Posterior vena cava (tissue), 2 donors: ENCODE measurements at regions not wholly inside any gene's neighbourhood (a gene's known extent, or its start where the extent isn't known, plus 50 kb on each side); places are given as distances from the start of the nearest gene placed in this dataset.
"Not testable (repeated sequence)": the region's sequence is repeated elsewhere in the genome, so short reads cannot be mapped to it uniquely, and the experiment has no call there.

Experiments
- DNase-seq: peaks from one replicate; pipeline ENCODE4 v3.0.0-alpha.2; 2020; ENCODE audit warnings: low spot score
- intact Hi-C, 2 donors: fragments of 100-400 bp; cut with DNase I; formaldehyde crosslinking; loops; one replicate each; pipeline versions ENCODE4 v1.14.1 to v1.14.2; 2022 to 2023
- donor health status: DM: yes; HTN: yes; CAD: no.
- donor health status: DM: yes; HTN: yes; CAD: no.

DNA sequence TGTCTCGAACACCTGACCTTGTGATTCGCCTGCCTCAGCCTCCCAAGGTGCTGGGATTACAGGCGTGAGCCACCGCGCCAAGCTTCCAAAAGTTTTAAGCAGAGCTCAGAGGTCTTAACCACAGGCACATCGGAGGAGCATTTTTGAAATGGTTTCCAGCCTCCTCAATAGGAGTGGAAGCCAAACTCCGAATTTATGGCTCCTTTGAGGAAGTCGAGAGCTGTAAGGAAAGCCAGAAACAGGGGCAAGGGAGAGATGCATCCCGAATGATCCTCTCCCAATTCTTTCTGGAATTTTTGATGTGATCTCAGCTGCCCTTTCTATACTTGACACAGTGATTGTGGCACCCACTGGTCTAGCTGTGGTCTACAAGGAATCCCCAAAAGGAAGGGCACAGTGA lies 313.6 kb upstream of the FRG2C start:
- DNase-seq, intact Hi-C loops: not testable (repeated sequence)

DNA sequence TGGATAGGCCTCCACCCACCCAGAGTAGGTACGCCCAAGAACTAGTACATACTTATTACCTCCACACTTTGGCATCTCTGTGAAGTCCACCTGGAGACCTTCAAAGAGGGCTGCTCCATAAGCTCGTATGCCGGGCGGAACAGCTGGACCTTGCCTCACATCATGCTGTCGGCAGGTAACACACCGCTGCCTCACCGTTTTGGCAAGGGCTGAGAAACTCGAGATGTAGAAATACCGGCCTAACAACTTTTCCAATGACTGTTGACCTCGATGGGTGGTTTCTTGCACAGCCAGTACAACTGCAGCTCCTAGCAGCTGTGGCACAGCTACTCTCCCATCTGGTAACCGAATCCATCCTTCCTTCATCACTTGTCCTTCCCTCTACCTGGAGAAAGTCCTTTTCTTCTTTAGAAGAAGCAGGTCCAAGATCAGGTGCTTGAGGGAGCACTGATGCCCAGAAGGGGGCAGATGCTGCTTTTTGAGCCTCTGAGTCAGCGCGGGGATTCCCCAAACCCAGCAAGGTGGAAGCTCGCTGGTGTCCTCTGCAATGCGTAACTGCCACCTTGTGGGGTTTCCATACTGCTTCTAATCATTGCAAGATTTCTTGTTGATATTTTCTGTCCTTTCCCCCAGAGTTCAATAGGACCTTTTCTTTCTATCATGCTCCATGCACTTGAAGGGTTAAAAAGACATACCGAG lies 301.9 kb upstream of the FRG2C start:
- intact Hi-C loops, DNase-seq: not testable (repeated sequence)

DNA sequence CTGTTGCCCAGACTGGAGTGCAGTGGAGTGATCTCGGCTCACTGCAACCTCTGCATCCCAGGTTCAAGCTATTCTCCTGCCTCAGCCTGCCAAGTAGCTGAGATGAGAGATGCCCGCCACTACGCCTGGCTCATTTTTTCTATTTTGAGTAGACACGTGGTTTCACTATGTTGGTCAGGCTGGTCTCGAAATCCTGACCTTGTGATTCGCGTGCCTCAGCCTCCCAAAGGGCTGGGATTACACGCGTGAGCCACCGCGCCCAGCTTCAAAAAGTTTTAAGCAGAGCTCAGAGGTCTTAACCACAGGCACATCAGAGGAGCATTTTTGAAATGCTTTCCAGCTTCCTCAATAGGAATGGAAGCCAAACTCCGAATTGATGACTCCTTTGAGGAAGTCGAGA lies 291.2 kb upstream of the FRG2C start:
- DNase-seq, intact Hi-C loops: not testable (repeated sequence)

DNA sequence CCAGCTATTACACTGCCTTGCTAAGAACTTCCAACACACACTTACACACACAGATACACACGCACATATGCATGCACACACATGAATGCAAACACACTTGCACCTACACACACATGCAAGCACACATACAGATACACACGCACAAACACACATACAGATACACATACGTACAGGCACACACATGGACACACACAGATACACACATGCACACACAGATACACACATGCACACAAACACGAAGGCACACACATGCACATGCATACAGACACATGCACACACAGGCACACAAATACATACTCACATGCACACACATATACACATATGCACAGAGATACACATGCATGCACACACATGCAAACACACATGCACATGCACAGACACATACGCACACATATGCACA lies 284.3 kb upstream of the FRG2C start:
- intact Hi-C loops, DNase-seq: not testable (repeated sequence)

DNA sequence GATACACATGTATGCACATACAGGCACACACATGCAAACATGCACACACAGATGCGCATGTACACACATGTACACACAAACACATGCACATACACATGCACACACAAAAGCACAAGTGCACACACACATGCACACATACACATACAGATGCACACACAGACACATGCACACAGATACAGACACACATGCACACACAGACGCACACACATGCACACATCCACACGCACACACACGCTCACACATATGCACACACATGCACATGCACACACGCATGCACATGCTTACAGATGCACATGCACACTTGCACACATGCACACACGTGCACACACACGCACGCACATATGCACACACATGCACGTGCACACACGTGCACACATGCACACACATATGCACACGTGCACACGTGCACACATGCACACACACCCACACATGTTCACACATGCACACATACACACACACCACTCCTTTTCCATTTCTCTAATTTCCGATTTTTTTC lies 283.8 kb upstream of the FRG2C start:
- intact Hi-C loops = no loop called here
- no peak for DNase-seq

DNA sequence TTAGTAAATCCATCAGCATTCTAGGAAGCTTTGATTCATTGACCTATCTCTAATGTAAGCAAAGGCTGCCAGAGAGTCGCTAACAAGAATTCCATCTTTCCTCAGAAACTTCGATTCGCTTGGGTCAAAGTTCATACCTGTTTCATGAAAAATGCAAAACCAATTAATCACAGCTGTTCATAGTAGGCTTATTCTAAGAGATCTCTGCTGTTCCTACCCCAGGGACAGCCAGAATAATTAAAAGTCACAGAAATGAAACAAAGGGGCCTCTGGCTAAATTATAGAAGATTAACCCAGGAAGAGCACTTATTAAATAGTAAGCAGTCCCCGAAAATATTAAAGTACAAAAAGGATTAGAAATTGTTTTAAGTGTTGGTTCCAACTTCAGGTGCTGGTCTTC lies 280.1 kb upstream of the FRG2C start:
- DNase-seq = not testable (repeated sequence)

DNA sequence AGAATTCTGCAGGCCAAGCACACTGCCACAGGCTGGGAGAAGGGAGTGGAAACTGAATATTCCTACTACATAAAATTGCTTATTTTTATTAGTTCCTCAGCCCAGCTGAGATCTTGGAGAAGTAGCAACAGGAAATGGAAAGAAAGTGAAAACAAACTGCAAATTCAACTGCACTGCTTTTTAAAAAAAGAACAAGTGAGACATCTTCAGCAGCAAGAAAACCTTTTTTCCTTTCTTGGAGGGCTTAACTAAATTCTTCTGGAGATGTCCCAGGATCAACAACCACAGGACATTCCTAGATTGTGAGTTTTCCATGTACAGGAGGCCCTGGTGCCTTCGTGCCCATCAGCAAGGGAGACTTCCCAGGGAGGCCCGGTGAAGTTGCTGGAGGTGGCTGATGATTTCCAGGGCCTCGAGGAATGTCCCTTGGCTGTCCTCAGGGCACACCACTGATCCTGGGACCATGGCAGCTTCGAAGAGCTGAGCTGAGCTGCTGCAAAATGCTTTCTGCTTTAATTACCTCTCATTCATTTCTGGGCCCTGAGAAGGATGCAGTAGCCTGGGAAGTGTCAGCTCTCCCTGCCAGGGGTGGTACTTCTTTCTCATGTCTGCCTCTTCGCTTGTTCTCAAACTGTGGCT lies 275.5 kb upstream of the FRG2C start:
- DNase-seq = not testable (repeated sequence)

More for the DNA sequence above, 280.1 kb upstream of the FRG2C start:
- intact Hi-C loops = not testable (repeated sequence)

DNA sequence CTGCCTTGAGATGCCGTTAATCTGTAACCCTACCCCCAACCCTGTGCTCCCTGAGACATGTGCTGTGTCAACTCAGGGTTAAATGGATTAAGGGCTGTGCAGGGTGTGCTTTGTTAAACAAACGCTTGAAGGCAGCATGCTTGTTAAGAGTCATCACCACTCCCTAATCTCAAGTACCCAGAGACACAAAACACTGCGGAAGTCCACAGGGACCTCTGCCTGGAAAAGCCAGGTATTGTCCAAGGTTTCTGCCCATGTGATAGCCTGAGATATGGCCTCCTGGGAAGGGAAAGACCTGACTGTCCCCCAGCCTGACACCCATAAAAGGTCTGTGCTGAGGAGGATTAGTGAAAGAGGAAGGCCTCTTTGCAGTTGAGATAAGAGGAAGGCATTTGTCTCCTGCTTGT lies 270.8 kb upstream of the FRG2C start:
- not testable (repeated sequence) for DNase-seq
- intact Hi-C loops = loop anchor here in 1 of 2 donors (5.0 kb wide), 1 partner anchor 1951 kb away; no protein-coding TSS in a partner anchor

More for the DNA sequence above, 275.5 kb upstream of the FRG2C start:
- intact Hi-C loops = not testable (repeated sequence)

DNA sequence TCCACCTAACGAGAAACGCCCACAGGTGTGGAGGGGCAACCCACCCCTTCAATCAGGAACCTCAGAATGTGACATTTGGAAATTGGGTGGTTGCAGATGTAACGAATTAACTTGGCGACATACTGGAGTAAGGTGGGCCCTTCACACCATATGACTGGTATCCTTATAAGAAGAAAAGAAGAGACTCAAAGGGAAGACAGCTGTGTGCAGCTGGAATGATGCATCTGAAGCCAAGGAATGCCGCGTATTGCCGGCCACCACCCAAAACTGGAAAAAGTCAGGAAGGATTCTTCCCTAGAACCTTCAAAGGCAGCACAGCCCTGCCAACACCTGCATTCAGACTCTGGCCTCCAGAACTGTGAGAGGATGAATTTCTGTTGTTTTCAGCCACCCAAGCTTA lies 270.0 kb upstream of the FRG2C start:
- DNase-seq = not testable (repeated sequence)
- intact Hi-C loops = loop anchor here in 1 of 2 donors (5.0 kb wide), 1 partner anchor 1952 kb away; no protein-coding TSS in a partner anchor

DNA sequence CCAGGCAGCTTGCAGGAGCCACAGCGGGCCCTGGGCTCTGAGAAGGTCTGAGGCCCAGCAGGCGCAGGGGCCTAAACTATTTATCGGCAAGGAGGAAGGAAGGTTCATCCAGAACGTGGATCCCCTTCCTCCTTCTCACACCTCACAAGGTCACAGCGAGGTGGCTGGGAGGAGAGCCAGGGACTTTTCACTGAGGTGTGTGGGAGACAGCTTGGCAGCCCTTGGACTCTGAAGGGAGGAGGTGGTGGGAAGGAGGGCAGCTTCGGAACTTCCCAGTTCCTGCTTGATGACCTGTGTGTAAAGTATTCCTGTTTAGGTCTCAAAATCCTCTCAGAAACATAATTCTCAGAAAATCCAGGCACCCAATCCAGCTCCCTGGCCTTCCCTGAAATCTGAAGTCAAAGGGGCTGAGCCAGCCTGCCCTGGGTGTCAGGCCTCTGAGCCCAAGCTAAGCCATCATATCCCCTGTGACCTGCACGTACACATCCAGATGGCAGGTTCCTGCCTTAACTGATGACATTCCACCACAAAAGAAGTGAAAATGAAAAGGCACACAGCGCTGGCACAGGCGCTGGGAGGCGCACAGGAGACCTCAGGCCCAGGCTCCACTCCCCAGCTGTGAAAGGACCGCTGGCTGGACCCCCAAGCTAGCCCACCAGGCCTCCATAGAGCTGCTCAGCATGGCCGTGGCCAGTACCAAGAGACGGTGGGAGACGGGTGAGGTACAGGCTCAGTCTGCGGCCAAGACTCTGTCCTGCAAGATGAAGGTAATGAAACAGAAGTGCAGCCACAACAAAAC lies 269.4 kb upstream of the FRG2C start:
- not testable (repeated sequence) for DNase-seq

DNA sequence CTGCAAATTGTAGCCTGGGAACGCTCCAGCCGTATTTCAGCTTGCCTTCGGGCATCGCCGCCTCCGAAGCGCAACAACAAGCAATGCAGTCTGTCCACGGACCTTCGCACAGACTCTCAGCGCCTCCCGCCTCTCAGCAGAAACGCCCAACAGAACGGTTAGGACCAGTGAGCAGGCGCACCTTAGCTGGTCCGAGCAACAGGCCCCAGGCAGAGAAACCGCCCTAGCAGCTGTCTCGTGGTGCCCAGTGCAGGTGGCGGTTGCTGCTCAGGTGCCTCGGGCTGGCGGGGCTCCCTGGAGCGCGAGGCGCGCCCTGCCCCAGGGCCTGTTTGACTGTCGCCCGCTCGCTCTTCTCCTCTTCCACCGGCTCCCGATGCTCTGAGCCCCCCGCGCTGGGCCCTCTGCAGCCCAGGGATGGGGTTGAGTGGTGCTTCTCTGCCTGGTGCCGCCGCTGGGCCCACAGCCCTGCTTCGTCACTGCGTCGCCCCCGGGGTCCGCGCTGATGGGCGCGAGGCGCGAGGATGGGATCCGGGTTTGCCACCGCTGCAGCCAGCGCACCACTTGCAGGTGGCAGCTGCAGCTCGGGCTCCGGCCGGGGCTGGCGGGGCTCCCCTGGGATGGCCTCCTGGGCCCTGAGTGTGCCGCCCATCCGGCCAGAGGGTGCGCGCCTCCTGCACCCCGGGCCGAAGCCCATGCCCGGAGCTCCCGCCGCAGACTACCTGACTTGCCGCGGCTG lies 268.4 kb upstream of the FRG2C start:
- no peak for DNase-seq
- intact Hi-C loops = no loop called here

More for the DNA sequence above, 269.4 kb upstream of the FRG2C start:
- intact Hi-C loops = loop anchor here in 1 of 2 donors (5.0 kb wide), 1 partner anchor 1952 kb away; no protein-coding TSS in a partner anchor

- no peak for DNase-seq
- intact Hi-C loops = no loop called here
These were observed 267.8 kb upstream of the FRG2C start for GRCh38 chr3:75396316-75396802.

- intact Hi-C loops, DNase-seq: not testable (repeated sequence)
These were observed 266.6 kb upstream of the FRG2C start for GRCh38 chr3:75397486-75397885.

GRCh38 chr3:75422101-75422945 lies 241.8 kb upstream of the FRG2C start:
- intact Hi-C loops = loop anchor here in 1 of 2 donors (10.0 kb wide), 1 partner anchor 128 kb away; no protein-coding TSS in a partner anchor
- not testable (repeated sequence) for DNase-seq

- intact Hi-C loops = loop anchor here in 1 of 2 donors (10.0 kb wide), 1 partner anchor 131 kb away; no protein-coding TSS in a partner anchor
- not testable (repeated sequence) for DNase-seq
These were observed 238.7 kb upstream of the FRG2C start for GRCh38 chr3:75425379-75425778.

- intact Hi-C loops = loop anchor here in 1 of 2 donors (10.0 kb wide), 1 partner anchor 133 kb away; no protein-coding TSS in a partner anchor
- not testable (repeated sequence) for DNase-seq
These were observed 236.6 kb upstream of the FRG2C start for GRCh38 chr3:75427486-75427885.

- intact Hi-C loops = loop anchor here in 1 of 2 donors (10.0 kb wide), 1 partner anchor 133 kb away; no protein-coding TSS in a partner anchor
- DNase-seq = not testable (repeated sequence)
These were observed 236.2 kb upstream of the FRG2C start for GRCh38 chr3:75427906-75428305.
